ENCODE measurements at regions not wholly inside any gene's neighbourhood (a gene's known extent, or its start where the extent isn't known, plus 50 kb on each side); places are given as distances from the start of the nearest gene placed in this dataset.

GRCh38 chr15:93300796-93301195, 211.8 kb upstream of the RGMA start:
- no peaks in the 10 kb centered on the region for H3K27me3 Mint-ChIP-seq (ENCODE audit: insufficient read depth)
- H3K9me3 Mint-ChIP-seq, result peaks cover 65% of the 10 kb centered on the region
- no peaks in the 10 kb centered on the region for H3K36me3 Mint-ChIP-seq (ENCODE audit: low read depth)
- no peak overlapping the region for H3K4me3 Mint-ChIP-seq
- no peak for DNase-seq
- H3K4me1 Mint-ChIP-seq (ENCODE audit: low read depth), result no peaks in the 10 kb centered on the region
- no peak for TF ChIP-seq CTCF (IDR thresholded peaks at IDR 0.05)
- no peak overlapping the region for H3K27ac Mint-ChIP-seq

GRCh38 chr15:93299675-93300074, 210.7 kb upstream of the RGMA start:
- DNase-seq, result no peak
- H3K27ac Mint-ChIP-seq, result no peak overlapping the region
- no peaks in the 10 kb centered on the region for H3K27me3 Mint-ChIP-seq (ENCODE audit: insufficient read depth)
- no peaks in the 10 kb centered on the region for H3K4me1 Mint-ChIP-seq (ENCODE audit: low read depth)
- peaks cover 61% of the 10 kb centered on the region for H3K9me3 Mint-ChIP-seq
- H3K36me3 Mint-ChIP-seq (ENCODE audit: low read depth), result no peaks in the 10 kb centered on the region; the same call in 1 of the 2 replicates
- H3K4me3 Mint-ChIP-seq, result no peak overlapping the region
- TF ChIP-seq CTCF (IDR thresholded peaks at IDR 0.05), result no peak

GRCh38 chr15:93298901-93299300, 209.9 kb upstream of the RGMA start:
- Mint-ChIP-seq H3K36me3 (ENCODE audit: low read depth) (no peaks in the 10 kb centered on the region; the same call in 1 of the 2 replicates), H3K4me3 (no peak overlapping the region), H3K27me3 (ENCODE audit: insufficient read depth) (no peaks in the 10 kb centered on the region), H3K4me1 (ENCODE audit: low read depth) (no peaks in the 10 kb centered on the region), H3K27ac (no peak overlapping the region), H3K9me3 (peaks cover 58% of the 10 kb centered on the region)
- DNase-seq, result no peak
- no peak for TF ChIP-seq CTCF (IDR thresholded peaks at IDR 0.05)

GRCh38 chr15:93296759-93297500, 207.9 kb upstream of the RGMA start:
- no peak for TF ChIP-seq CTCF (IDR thresholded peaks at IDR 0.05)
- no peaks in the 10 kb centered on the region; the same call in 1 of the 2 replicates for H3K36me3 Mint-ChIP-seq (ENCODE audit: low read depth)
- H3K27ac Mint-ChIP-seq, result no peak overlapping the region
- DNase-seq, result no peak
- no peak overlapping the region for H3K4me3 Mint-ChIP-seq
- peaks cover 58% of the 10 kb centered on the region for H3K9me3 Mint-ChIP-seq
- H3K27me3 Mint-ChIP-seq (ENCODE audit: insufficient read depth), result no peaks in the 10 kb centered on the region
- H3K4me1 Mint-ChIP-seq (ENCODE audit: low read depth), result no peaks in the 10 kb centered on the region

GRCh38 chr15:93294896-93295295, 205.9 kb upstream of the RGMA start:
- Mint-ChIP-seq H3K4me3 (no peak overlapping the region), H3K36me3 (ENCODE audit: low read depth) (no peaks in the 10 kb centered on the region; the same call in 1 of the 2 replicates), H3K27me3 (ENCODE audit: insufficient read depth) (peaks cover 1% of the 10 kb centered on the region; the same call in 1 of the 2 replicates), H3K27ac (no peak overlapping the region), H3K4me1 (ENCODE audit: low read depth) (no peaks in the 10 kb centered on the region), H3K9me3 (peaks cover 63% of the 10 kb centered on the region)
- no peak for DNase-seq
- TF ChIP-seq CTCF (IDR thresholded peaks at IDR 0.05), result no peak
